Neuronal stem cell (in vitro differentiated cells): ENCODE measurements at regions not wholly inside any gene's neighbourhood (a gene's known extent, or its start where the extent isn't known, plus 50 kb on each side); places are given as distances from the start of the nearest gene placed in this dataset.

Experiments
- DNase-seq: peaks from one replicate; pipeline ENCODE4 v3.0.0-alpha.2; 2013; ENCODE audit warnings: low spot score
- H2AFZ ChIP-seq: one replicate; pipeline ENCODE4 v1.6.1; 2013; ENCODE audit warnings: mild to moderate bottlenecking, low read length, inconsistent platforms
- H2AK5ac ChIP-seq: 2 replicates; pipeline ENCODE4 v1.6.1; 2013; ENCODE audit warnings: low read depth, mild to moderate bottlenecking, inconsistent platforms, low read length, moderate library complexity, mixed read lengths
- H2BK120ac ChIP-seq: 2 replicates; pipeline ENCODE4 v1.6.1; 2013; ENCODE audit warnings: low read depth, mild to moderate bottlenecking, inconsistent platforms, low read length, moderate library complexity, mixed read lengths
- H2BK12ac ChIP-seq: one replicate; pipeline ENCODE4 v1.6.1; 2013; ENCODE audit warnings: low read length, inconsistent platforms
- H2BK15ac ChIP-seq: 2 replicates; pipeline ENCODE4 v1.6.1; 2013; ENCODE audit warnings: mild to moderate bottlenecking, low read length, inconsistent platforms, mixed read lengths
- H2BK5ac ChIP-seq: one replicate; pipeline ENCODE4 v1.6.1; 2013; ENCODE audit warnings: inconsistent platforms, mild to moderate bottlenecking, low read length, moderate library complexity
- H3K14ac ChIP-seq: one replicate; pipeline ENCODE4 v1.6.1; 2013; ENCODE audit warnings: low read length, inconsistent platforms
- H3K18ac ChIP-seq: 2 replicates; pipeline ENCODE4 v1.6.1; 2013; ENCODE audit warnings: low read length, inconsistent platforms
- H3K23ac ChIP-seq: 2 replicates; pipeline ENCODE4 v1.6.1; 2013; ENCODE audit warnings: low read depth, mild to moderate bottlenecking, mixed read lengths, low read length, inconsistent platforms; ENCODE audit not compliant: poor library complexity
- H3K27ac ChIP-seq: replicated peaks from 3 replicates; pipeline ENCODE4 v1.5.1; 2013; ENCODE audit warnings: low read length, inconsistent platforms
- H3K27me3 ChIP-seq, 3 experiments: 2 replicates each; pipeline ENCODE4 v1.6.1; 2013; ENCODE audit warnings: low read length in 3 of 3, mild to moderate bottlenecking in 2 of 3, inconsistent platforms in 1 of 3, low read depth in 1 of 3, mixed read lengths in 1 of 3, moderate library complexity in 1 of 3; ENCODE audit not compliant: control insufficient read depth in 3 of 3, insufficient read depth in 3 of 3
- H3K36me3 ChIP-seq, 2 donors: replicated peaks in 1 of 2; 2 replicates each; pipeline ENCODE4 v1.6.1; 2013; ENCODE audit warnings: low read length in 2 of 2; ENCODE audit not compliant: control insufficient read depth in 2 of 2, insufficient read depth in 2 of 2
- H3K4ac ChIP-seq: 2 replicates; pipeline ENCODE4 v1.6.1; 2013; ENCODE audit warnings: inconsistent platforms, mild to moderate bottlenecking, low read length, moderate library complexity
- H3K4me1 ChIP-seq, 2 donors: 1 replicate in 1 of 2; 2 replicates in 1 of 2; pipeline ENCODE4 v1.6.1; 2013; ENCODE audit warnings: low read length in 2 of 2, low read depth in 1 of 2; ENCODE audit not compliant: control insufficient read depth in 2 of 2, insufficient read depth in 1 of 2
- H3K4me2 ChIP-seq: one replicate; pipeline ENCODE4 v1.6.1; 2013; ENCODE audit warnings: mild to moderate bottlenecking, low read length, inconsistent platforms; ENCODE audit not compliant: insufficient read depth, poor library complexity, severe bottlenecking
- H3K4me3 ChIP-seq, 2 donors: 2 replicates each; pipeline ENCODE4 v1.5.1; 2013; ENCODE audit warnings: low read length in 2 of 2, mild to moderate bottlenecking in 2 of 2, inconsistent platforms in 1 of 2, moderate library complexity in 1 of 2
- H3K79me1 ChIP-seq: one replicate; pipeline ENCODE4 v1.6.1; 2013; ENCODE audit warnings: low read depth, mild to moderate bottlenecking, inconsistent platforms, low read length, moderate library complexity
- H3K9ac ChIP-seq: one replicate; pipeline ENCODE4 v1.6.1; 2013; ENCODE audit warnings: mild to moderate bottlenecking, low read depth, low read length, inconsistent platforms; ENCODE audit not compliant: poor library complexity
- H3K9me3 ChIP-seq, 2 donors: replicated peaks in 1 of 2; 2 replicates each; pipeline versions ENCODE3 to v1.6.1; 2013; ENCODE audit warnings: low read length in 2 of 2, mild to moderate bottlenecking in 2 of 2, inconsistent platforms in 1 of 2, low read depth in 1 of 2, mixed read lengths in 1 of 2, moderate library complexity in 1 of 2; ENCODE audit not compliant: control insufficient read depth in 2 of 2, insufficient read depth in 1 of 2
- H4K8ac ChIP-seq: one replicate; pipeline ENCODE4 v1.6.1; 2013; ENCODE audit warnings: low read depth, mild to moderate bottlenecking, inconsistent platforms, low read length, moderate library complexity
- H4K91ac ChIP-seq: one replicate; pipeline ENCODE4 v1.6.1; 2013; ENCODE audit warnings: low read length, low read depth, mild to moderate bottlenecking, inconsistent platforms; ENCODE audit not compliant: poor library complexity
- WGBS, 2 donors: extraction: QIAGEN DNeasy Blood & Tissue Kit; methylation state at CpG; one replicate each; pipeline ENCODE4 v1.1.7; 2013; ENCODE audit warnings: missing lambda C conversion rate in 2 of 2, mixed read lengths in 1 of 2; ENCODE audit not compliant: insufficient read length in 2 of 2, insufficient replicate concordance in 1 of 2; ENCODE audit errors: extremely low coverage in 2 of 2; 5-methylcytosine and 5-hydroxymethylcytosine counted together

- no peak overlapping the region for H2BK120ac ChIP-seq
- H2AK5ac ChIP-seq = no peak overlapping the region
Measured at GRCh38 chr11:42363701-42364100, 904.2 kb upstream of the LRRC4C start.

DNA sequence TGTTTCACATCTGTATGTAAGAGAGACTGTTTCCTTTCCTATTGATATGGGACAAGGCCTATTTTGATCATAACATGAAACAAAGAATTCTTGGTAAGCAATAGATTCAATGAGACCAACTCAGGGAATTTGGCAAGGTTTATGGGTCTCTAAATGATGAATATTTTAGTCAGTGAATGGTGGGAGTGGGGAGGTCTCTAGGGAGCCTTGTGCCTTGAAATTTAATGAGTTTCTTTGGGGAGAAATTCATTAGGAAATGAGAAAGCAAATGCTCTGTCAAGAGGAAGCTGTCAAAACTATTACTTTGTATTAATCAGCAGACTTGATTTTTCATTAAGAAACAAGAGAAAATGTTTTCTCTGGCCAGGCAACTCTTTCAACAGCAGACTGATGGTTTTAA lies 921.7 kb upstream of the API5 start:
- Histone ChIP-seq H3K14ac (no peak overlapping the region), H2BK5ac (no peak overlapping the region), H4K8ac (no peak overlapping the region), H3K23ac (no peak overlapping the region), H3K9me3 (no peaks in the 10 kb centered on the region), H2AFZ (no peak overlapping the region), H4K91ac (no peak overlapping the region), H3K4ac (no peak overlapping the region), H2BK12ac (no peak overlapping the region), H3K79me1 (no peaks in the 10 kb centered on the region), H2BK15ac (no peak overlapping the region), H2AK5ac (no peak overlapping the region), H2BK120ac (no peak overlapping the region), H3K4me1 (no peaks in the 10 kb centered on the region), H3K4me3 (no peak overlapping the region), H3K9ac (no peak overlapping the region), H3K18ac (no peak overlapping the region), H3K36me3 (no peaks in the 10 kb centered on the region), H3K4me2 (no peak overlapping the region), H3K27ac (no peak overlapping the region), H3K27me3 (no peaks in the 10 kb centered on the region)
- no peak for DNase-seq

More at GRCh38 chr11:42363701-42364100, 904.2 kb upstream of the LRRC4C start:
- no peaks in the 10 kb centered on the region for H3K9me3 ChIP-seq
- H2BK12ac ChIP-seq = no peak overlapping the region
- H4K8ac ChIP-seq = no peak overlapping the region
- H3K79me1 ChIP-seq = no peaks in the 10 kb centered on the region
- no peak overlapping the region for H3K4me3 ChIP-seq
- no peak overlapping the region for H3K27ac ChIP-seq
- H2AFZ ChIP-seq = no peak overlapping the region
- H2BK15ac ChIP-seq = no peak overlapping the region
- no peak for DNase-seq
- no peaks in the 10 kb centered on the region for H3K27me3 ChIP-seq
- H3K18ac ChIP-seq = no peak overlapping the region
- no CpG with 5 or more reads among the region's 2 CpGs for WGBS, 2 donors
- H3K14ac ChIP-seq = no peak overlapping the region
- H3K4me2 ChIP-seq = no peak overlapping the region
- H3K9ac ChIP-seq = no peak overlapping the region
- no peak overlapping the region for H4K91ac ChIP-seq
- no peaks in the 10 kb centered on the region for H3K4me1 ChIP-seq
- no peak overlapping the region for H3K23ac ChIP-seq
- no peak overlapping the region for H2BK5ac ChIP-seq
- H3K4ac ChIP-seq = no peak overlapping the region
- H3K36me3 ChIP-seq = no peaks in the 10 kb centered on the region

GRCh38 chr11:42397483-42397882 lies 914.3 kb upstream of the API5 start:
- Histone ChIP-seq H4K91ac (no peak overlapping the region), H3K4me1 (no peaks in the 10 kb centered on the region), H2BK120ac (no peak overlapping the region), H3K36me3 (no peaks in the 10 kb centered on the region), H3K4ac (no peak overlapping the region), H3K23ac (no peak overlapping the region), H3K9ac (no peak overlapping the region), H3K79me1 (no peaks in the 10 kb centered on the region), H4K8ac (no peak overlapping the region), H3K4me3 (no peak overlapping the region), H3K14ac (no peak overlapping the region), H2BK15ac (no peak overlapping the region), H3K18ac (no peak overlapping the region), H2AK5ac (no peak overlapping the region), H2AFZ (no peak overlapping the region), H3K27ac (no peak overlapping the region), H2BK5ac (no peak overlapping the region), H2BK12ac (no peak overlapping the region), H3K4me2 (no peak overlapping the region), H3K9me3 (no peaks in the 10 kb centered on the region), H3K27me3 (no peaks in the 10 kb centered on the region)
- no peak for DNase-seq

- WGBS, 2 donors = no CpG with 5 or more reads among the region's 3 CpGs
Measured at GRCh38 chr11:42407341-42407740, 904.5 kb upstream of the API5 start.

More at GRCh38 chr11:42407341-42407740, 904.5 kb upstream of the API5 start:
- Histone ChIP-seq H2BK15ac (no peak overlapping the region), H2AK5ac (no peak overlapping the region), H3K4me1 (peaks cover 5 to 9% of the 10 kb centered on the region in 2 donors), H3K27me3 (no peaks in the 10 kb centered on the region), H3K9me3 (no peaks in the 10 kb centered on the region), H3K36me3 (no peaks in the 10 kb centered on the region), H3K79me1 (no peaks in the 10 kb centered on the region), H4K8ac (no peak overlapping the region), H3K18ac (no peak overlapping the region), H3K4me2 (no peak overlapping the region), H3K4me3 (no peak overlapping the region), H3K4ac (no peak overlapping the region), H2BK120ac (no peak overlapping the region), H2BK12ac (no peak overlapping the region), H3K23ac (no peak overlapping the region), H4K91ac (no peak overlapping the region), H2AFZ (peak overlapping the region; percentile 71), H2BK5ac (no peak overlapping the region), H3K9ac (no peak overlapping the region), H3K27ac (peak overlapping the region; percentile 79), H3K14ac (no peak overlapping the region)
- peak; percentile 92 for DNase-seq
